Stomach smooth muscle (tissue), 2 donors: ENCODE measurements at regions not wholly inside any gene's neighbourhood (a gene's known extent, or its start where the extent isn't known, plus 50 kb on each side); places are given as distances from the start of the nearest gene placed in this dataset.

Source experiments
- H3K27ac ChIP-seq: one replicate; pipeline ENCODE4 v1.7.0; 2013; ENCODE audit warnings: mild to moderate bottlenecking, low read length, inconsistent platforms
- H3K27me3 ChIP-seq, 2 donors: one replicate each; pipeline ENCODE4 v1.7.0; 2013; ENCODE audit warnings: low read length in 2 of 2; ENCODE audit not compliant: insufficient read depth in 2 of 2, control insufficient read depth in 1 of 2
- H3K36me3 ChIP-seq, 2 donors: one replicate each; pipeline ENCODE4 v1.7.0; 2013; ENCODE audit warnings: low read length in 2 of 2; ENCODE audit not compliant: control insufficient read depth in 2 of 2, insufficient read depth in 2 of 2
- H3K4me1 ChIP-seq: one replicate; pipeline ENCODE4 v1.7.0; 2013; ENCODE audit warnings: low read length; ENCODE audit not compliant: control insufficient read depth, insufficient read depth
- H3K4me3 ChIP-seq, 2 donors: one replicate each; pipeline ENCODE4 v1.7.0; 2013; ENCODE audit warnings: low read length in 2 of 2
- H3K9ac ChIP-seq, 2 donors: one replicate each; pipeline ENCODE4 v1.7.0; 2013; ENCODE audit warnings: low read length in 2 of 2, mild to moderate bottlenecking in 1 of 2
- H3K9me3 ChIP-seq, 2 donors: one replicate each; pipeline ENCODE4 v1.7.0; 2013; ENCODE audit warnings: low read length in 2 of 2; ENCODE audit not compliant: control insufficient read depth in 2 of 2
- donor health status: healthy.
- donor health status: Pancreatic carcinoma.

DNA sequence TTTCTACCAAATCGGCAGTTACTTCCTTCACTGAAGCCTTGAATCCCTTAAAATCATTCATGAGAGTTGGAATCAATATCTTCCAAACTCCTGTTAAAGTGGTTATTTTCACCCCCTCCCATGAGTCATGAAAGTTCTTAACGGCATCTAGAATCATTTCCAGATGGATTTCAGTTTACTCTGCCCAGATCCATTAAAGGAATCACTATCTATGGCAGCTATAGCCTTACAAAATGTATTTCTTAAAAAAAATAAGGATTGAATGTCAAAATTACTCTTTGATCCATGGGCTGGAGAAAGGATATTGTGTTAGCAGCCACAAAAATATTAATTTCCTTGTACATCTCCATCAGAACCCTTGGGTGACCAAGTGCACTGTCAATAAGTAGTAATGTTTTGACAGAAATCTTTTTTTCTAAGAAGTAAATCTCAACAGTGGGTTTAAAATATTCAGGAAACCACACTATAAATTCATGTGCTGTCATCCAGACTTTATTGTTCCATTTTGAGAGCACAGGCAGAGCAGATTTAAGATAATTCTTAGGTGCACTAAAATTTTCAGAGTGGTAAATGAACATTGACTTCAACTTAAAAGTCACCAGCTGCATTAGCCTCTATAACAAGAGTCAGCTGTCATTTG, 767.7 kb downstream of the DTWD2 start:
- Histone ChIP-seq H3K27ac (no peak overlapping the region), H3K4me1 (no peaks in the 10 kb centered on the region), H3K27me3 (no peaks in the 10 kb centered on the region), H3K9ac (no peak overlapping the region), H3K4me3 (no peak overlapping the region), H3K36me3 (no peaks in the 10 kb centered on the region), H3K9me3 (peaks cover 0 to 2% of the 10 kb centered on the region in 2 donors)

DNA sequence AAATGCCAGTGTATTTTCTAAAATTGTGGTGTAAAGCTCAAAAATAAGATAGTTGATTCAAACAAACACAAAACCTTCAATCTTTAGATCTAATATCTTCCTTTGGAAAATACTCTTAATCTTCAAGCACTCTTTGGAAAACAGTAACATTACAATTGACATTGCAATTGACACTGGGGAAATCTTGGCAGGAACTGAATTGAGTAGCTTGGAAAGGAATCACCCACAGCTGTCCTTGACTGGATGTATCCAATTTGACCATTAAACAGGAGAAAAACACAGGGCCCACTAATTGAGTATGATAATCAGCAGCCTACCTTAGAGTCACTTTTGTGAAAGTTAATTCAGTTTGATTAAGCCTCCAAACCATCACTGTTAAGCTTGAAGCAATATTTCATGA, 776.7 kb downstream of the DTWD2 start:
- Histone ChIP-seq H3K36me3 (no peaks in the 10 kb centered on the region), H3K9ac (no peak overlapping the region)

DNA sequence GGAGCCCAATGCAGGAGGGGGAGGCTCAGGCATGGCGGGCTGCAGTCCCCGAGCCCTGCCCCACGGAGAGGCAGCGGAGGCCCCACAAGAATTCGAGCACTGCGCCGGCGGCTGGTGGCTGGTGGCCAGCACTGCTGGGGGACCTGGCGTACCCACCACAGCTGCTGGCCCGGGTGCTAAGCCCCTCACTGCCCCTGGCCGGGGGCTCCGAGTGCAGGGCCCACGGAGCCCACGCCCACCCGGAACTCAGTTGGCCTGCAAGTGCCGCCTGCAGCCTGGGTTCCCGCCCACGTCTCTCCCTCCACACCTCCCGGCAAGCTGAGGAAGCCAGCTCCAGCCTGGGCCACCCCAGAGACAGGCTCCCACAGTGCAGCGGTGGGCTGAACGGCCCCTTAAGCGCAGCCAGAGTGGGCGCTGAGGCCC, 780.3 kb downstream of the DTWD2 start:
- no peak overlapping the region for H3K4me3 ChIP-seq

More for the DNA sequence above, 776.7 kb downstream of the DTWD2 start:
- H3K4me1 ChIP-seq, result no peaks in the 10 kb centered on the region
- peaks cover 0 to 4% of the 10 kb centered on the region in 2 donors for H3K9me3 ChIP-seq
- H3K4me3 ChIP-seq, result no peak overlapping the region
- no peaks in the 10 kb centered on the region for H3K27me3 ChIP-seq
- H3K27ac ChIP-seq, result no peak overlapping the region

GRCh38 chr5:118199801-118200200, 788.5 kb downstream of the DTWD2 start:
- Histone ChIP-seq H3K4me3 (no peak overlapping the region), H3K36me3 (no peaks in the 10 kb centered on the region), H3K9ac (no peak overlapping the region), H3K4me1 (no peaks in the 10 kb centered on the region), H3K27me3 (no peaks in the 10 kb centered on the region), H3K9me3 (no peaks in the 10 kb centered on the region), H3K27ac (no peak overlapping the region)

More for the DNA sequence above, 780.3 kb downstream of the DTWD2 start:
- H3K4me1 ChIP-seq, result no peaks in the 10 kb centered on the region
- no peak overlapping the region for H3K9ac ChIP-seq
- peaks cover 0 to 4% of the 10 kb centered on the region in 2 donors for H3K9me3 ChIP-seq
- H3K27me3 ChIP-seq, result no peaks in the 10 kb centered on the region
- no peaks in the 10 kb centered on the region for H3K36me3 ChIP-seq
- H3K27ac ChIP-seq, result no peak overlapping the region

DNA sequence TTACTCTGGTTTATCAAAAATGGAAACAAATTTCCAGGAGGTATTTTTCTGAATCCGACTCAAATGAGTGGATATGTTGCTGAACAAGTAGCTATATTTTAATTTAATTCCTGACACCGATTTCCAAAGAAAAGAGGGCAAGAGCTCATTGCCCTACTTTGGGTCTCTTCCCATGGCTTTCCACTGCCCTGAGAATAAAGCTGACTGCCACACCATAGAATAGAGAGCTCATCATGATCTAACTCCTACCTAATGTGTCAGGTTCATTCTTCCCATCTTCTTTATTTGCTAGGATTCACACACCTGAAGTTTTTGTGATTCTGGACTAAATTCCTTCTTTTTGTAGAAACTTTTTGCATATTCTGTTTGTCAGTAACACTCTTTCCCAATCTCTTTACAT, 792.1 kb downstream of the DTWD2 start:
- H3K27me3 ChIP-seq, result no peaks in the 10 kb centered on the region
- no peaks in the 10 kb centered on the region for H3K4me1 ChIP-seq
- no peak overlapping the region for H3K4me3 ChIP-seq
- H3K27ac ChIP-seq, result no peak overlapping the region
- H3K9ac ChIP-seq, result no peak overlapping the region
- H3K36me3 ChIP-seq, result no peaks in the 10 kb centered on the region
- H3K9me3 ChIP-seq, result no peaks in the 10 kb centered on the region

GRCh38 chr5:118195211-118195610, 793.1 kb downstream of the DTWD2 start:
- Histone ChIP-seq H3K36me3 (no peaks in the 10 kb centered on the region), H3K27ac (no peak overlapping the region), H3K27me3 (no peaks in the 10 kb centered on the region), H3K4me1 (no peaks in the 10 kb centered on the region), H3K9me3 (no peaks in the 10 kb centered on the region), H3K9ac (no peak overlapping the region), H3K4me3 (no peak overlapping the region)

- Histone ChIP-seq H3K36me3 (no peaks in the 10 kb centered on the region), H3K4me1 (no peaks in the 10 kb centered on the region), H3K4me3 (no peak overlapping the region), H3K9me3 (no peaks in the 10 kb centered on the region), H3K27ac (no peak overlapping the region), H3K27me3 (no peaks in the 10 kb centered on the region), H3K9ac (no peak overlapping the region)
These were observed 795.0 kb downstream of the DTWD2 start for GRCh38 chr5:118193194-118193905.

DNA sequence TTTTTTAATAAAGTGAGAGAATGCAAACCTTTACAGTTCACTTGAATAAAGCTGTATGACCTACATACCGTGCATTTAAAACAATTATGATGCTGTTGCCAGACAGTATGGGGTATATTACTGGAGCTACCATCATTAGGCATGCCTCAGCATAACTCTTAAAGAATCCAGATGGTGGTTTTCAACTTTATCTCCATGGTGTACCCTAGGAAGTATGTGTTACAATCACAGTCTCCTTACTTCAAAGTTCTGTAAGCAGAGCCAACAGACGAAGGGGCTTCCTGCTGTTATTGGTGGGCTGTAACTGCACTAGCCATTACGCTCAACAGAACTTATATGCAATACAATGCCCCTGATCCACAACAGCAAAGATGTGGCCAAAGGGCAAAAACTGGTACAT, 803.3 kb downstream of the DTWD2 start:
- Histone ChIP-seq H3K4me1 (no peaks in the 10 kb centered on the region), H3K4me3 (no peak overlapping the region), H3K27me3 (no peaks in the 10 kb centered on the region), H3K36me3 (no peaks in the 10 kb centered on the region), H3K27ac (no peak overlapping the region), H3K9ac (no peak overlapping the region), H3K9me3 (no peaks in the 10 kb centered on the region)

DNA sequence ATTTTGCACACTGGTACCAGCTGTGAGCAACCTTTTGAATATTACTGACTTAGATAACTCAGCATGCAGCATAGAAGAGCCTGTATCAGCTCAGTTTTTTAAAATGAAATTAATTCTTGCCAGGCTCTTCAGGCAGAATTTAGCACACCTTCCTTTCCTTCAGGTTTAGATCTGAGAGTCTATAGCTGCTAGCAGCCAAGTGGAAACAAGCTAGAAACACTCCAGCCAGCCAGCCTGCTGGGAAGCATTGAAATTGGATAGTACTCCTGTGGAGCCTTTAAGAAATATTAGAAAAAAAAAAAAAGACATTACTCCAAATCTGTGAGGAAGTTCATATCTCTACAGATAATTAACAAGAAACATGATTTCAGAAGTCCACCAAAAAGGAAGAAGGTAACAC, 812.2 kb downstream of the DTWD2 start:
- no peak overlapping the region for H3K4me3 ChIP-seq
- no peaks in the 10 kb centered on the region for H3K4me1 ChIP-seq
- no peaks in the 10 kb centered on the region for H3K36me3 ChIP-seq
- no peaks in the 10 kb centered on the region for H3K27me3 ChIP-seq
- H3K27ac ChIP-seq, result no peak overlapping the region
- no peaks in the 10 kb centered on the region for H3K9me3 ChIP-seq
- H3K9ac ChIP-seq, result no peak overlapping the region

DNA sequence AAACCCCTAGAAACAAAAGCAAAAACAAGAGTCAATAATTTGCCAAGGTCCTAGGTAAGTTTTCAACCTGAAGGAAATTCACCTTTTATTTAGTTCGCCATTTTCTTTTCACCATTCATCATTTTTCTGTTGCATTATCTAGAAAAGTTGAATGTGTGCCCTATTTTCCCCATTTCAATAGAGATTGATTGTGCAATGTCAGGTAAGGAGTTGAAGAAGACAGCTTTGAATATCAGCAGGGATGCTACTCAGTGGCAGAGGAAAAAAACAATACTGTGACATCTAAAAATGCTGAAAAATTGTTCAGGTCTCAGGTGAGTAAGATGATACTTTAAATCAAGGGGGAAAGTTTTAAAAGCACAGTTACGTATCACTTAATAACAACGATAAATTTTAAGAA, 813.7 kb downstream of the DTWD2 start:
- H3K4me3 ChIP-seq, result no peak overlapping the region

GRCh38 chr5:118173340-118173739, 815.0 kb downstream of the DTWD2 start:
- Histone ChIP-seq H3K9ac (no peak overlapping the region), H3K9me3 (no peaks in the 10 kb centered on the region), H3K27ac (no peak overlapping the region), H3K36me3 (no peaks in the 10 kb centered on the region), H3K4me3 (no peak overlapping the region), H3K4me1 (no peaks in the 10 kb centered on the region), H3K27me3 (no peaks in the 10 kb centered on the region)

More for the DNA sequence above, 813.7 kb downstream of the DTWD2 start:
- no peaks in the 10 kb centered on the region for H3K9me3 ChIP-seq
- H3K27me3 ChIP-seq, result no peaks in the 10 kb centered on the region
- H3K9ac ChIP-seq, result no peak overlapping the region
- no peak overlapping the region for H3K27ac ChIP-seq
- no peaks in the 10 kb centered on the region for H3K4me1 ChIP-seq
- no peaks in the 10 kb centered on the region for H3K36me3 ChIP-seq
